NCI-H146 treated with DMSO at 0.1 percent for 48 hours (cell line): ENCODE measurements at regions not wholly inside any gene's neighbourhood (a gene's known extent, or its start where the extent isn't known, plus 50 kb on each side); places are given as distances from the start of the nearest gene placed in this dataset.

Experiments used
- DNase-seq: peaks from one replicate; lab custom pipeline; 2025; ENCODE audit not compliant: unreplicated experiment; lab: John Stamatoyannopoulos, UW

DNA sequence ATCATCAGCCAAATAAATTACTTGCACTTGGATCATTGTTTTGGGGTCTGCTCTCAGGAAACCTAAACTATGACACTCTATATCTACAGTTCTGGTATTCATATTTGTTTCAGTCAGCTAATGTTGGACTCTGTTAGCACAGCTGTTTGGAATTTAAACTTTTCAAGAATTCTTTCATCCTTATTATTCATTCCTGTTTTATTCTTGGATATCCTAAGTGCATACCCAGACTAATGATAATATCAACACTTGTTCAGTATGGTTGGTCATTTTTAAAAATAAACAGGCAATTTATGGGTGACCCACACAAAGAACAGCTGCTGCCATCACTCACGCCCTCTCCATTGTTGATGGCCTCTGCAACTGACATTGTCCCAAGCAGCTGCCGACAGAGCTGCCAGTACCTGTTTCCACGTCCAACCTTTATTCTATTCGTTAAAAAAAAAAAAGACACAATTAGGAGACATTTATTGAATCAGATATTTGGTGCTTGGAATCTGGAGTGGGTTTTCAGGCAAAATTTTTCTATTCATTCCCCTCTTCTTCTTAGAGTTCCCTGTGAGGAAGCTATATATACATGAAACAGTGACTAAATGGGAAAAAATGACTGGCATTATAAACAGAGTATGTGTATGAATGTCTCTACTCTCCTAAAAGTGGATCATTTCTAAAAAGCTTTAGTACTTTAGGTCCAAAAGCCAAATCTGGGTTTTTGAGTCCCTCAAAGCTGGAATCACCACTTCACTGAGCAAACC lies 252.1 kb upstream of the NAV3 start:
- DNase-seq: no peak

DNA sequence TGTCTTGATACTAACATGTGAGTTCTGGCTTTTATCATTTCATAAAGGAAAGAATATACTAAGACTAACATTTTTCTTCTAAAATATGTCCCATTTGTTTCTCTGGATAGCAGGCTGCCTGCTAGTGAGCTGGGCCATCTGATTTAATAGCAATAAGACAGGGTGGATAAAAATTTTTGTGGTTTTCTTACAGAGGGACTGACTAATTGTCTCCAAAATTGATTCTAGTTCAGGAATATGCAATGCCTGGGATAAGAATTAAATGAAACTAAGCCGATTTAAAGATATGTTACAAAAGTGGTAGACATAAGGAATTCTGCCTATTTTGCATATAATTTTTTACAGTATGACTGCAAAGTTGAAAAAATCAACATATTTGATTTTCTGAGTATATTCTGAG lies 252.9 kb upstream of the NAV3 start:
- no peak for DNase-seq

DNA sequence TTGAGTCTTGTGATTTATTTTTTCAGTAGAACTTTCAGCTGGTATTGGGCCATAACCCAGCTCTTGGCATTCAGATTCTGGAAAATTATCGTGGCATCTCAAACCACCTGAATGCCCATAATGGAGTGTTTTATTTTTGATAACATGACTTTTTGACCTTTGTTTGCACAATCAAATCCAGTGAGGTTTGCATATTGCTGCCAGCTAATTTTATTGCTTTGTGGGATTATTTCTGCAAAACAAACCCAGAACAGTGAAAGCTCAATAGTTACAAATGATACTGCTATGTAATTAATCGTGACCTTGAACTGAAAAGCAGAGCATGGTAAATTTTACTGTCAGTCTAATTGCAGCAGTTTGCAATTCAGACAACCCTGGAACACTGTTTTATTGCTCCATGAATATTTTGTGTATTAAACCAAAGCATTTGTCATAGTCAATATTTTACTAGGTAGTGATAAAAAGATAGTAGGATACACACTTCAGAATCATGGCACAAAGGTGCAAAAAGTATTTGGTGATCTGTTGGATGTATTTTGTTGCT lies 255.2 kb upstream of the NAV3 start:
- no peak for DNase-seq

DNA sequence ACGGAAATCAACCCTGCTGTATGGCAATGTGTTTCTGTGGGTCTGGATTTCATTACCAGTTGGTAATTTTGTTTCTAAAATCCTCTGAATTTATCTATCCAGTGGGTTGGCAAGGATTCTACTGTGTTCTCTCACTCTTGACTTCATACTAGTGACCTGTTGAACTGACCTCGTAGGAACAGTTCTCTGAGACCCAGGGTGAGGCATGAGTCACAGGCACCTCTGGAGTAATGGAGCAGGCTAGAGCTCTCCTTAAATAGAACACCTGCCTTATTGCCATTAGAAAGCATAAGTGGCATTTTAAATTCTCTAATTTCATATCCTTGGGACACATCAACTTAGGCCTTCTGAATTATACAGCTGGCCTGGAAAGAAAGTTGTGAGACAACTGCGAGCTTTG lies 258.3 kb upstream of the NAV3 start:
- no peak for DNase-seq

DNA sequence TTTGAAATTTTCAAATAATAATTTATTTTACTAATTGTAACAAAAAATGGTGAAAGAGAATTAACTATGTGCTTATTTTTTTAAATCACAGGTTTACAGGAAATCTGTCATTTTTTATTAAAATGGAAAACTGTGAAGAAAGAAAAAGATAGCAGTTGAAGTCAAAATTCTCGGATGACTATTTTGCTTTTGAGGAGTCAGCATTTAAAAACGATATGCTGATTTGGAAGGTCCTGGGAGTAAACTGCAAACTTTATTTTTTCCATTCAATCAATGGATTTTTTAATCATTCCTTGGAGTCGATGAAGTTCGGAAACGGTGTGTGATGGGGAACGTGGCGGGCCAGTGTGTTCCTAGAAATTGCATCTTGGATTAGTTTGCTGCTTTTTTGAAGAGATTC lies 258.9 kb upstream of the NAV3 start:
- DNase-seq: no peak

DNA sequence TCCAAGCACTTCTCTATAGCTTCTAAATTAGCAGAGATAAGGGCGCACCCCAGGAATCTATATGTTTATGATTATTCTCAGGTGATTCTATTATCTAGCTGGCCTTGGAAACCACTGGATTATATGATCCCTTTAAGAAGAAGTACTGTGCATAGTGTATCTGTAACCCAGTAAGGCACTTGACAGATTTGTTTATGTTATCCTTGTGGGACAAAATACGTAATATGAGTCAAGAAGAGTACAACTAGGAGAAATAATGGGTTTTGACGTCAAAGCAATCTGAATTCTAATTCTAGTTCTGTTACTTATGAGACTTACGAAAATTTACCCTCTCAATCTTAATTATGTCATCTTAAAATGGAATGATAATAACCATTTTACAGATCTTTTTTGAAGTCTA lies 259.6 kb upstream of the NAV3 start:
- no peak for DNase-seq

DNA sequence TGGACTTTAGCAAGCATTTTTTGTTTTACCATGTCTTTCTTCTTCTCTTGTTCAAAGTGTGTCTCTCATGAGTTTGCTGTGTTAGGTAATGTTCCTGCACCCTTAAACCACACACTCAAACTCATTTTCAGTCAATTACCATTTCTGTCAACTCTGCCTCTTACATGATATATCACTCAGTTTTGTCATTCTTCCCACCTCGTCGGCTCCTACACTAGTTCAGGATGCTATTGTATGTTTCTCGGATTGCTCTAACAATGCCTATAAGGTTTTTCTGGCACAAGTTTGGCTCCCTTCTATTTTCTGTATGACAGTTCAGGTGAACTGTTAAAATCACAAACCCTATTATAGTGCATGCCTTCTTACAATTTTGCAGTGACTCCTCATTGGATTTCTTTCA lies 260.8 kb upstream of the NAV3 start:
- DNase-seq: no peak

DNA sequence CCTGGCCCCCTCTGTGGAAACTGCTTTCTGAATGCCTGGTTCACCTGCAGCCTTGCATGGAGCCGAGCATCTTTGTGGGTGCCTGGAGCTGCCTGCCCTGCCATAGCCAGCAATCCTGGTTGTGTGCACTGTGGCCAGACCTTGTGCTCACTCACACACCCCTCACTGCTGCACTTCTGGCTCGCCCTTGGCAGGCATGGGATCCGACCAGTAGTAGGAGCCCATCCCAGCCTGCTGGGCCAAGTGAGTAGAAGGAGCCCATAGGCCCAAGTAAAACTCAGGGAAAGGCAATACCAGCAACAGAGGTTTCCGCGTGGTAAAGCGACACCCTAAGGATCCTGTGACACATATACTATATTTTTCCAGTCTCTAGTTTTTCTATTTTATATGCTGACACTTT lies 270.0 kb upstream of the NAV3 start:
- no peak for DNase-seq

DNA sequence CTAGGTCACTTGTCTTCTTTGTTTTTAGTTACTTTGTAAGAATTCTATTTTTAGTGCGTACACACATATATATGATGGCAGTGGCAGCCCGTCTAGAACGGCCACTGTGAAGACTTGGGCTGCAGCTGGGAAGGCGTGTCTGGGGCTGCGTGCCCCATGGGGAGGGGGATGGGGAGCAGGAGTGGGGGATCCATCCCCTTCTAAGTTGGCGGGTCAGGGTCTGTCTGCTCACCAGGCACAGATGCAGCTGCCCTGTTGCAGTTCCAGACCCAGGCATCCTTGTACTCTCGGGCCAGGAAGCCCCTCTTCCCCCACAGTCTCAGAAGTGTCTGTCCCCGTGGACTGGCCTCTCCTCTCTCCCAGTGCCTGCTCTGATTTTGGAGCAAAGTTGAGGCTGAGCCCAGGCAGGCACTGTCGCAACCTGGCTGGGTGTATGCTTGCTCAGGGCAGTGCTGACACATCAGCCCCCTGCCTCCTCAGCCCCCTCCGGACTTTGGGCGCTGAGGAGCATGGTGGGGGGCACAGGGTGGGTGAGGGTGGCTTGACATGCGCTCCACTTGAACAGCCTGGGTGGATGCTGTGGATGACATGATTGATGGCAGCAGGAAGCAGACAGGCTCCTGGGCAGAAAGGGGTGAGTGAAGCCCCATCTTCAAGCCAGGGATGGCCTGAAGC lies 271.2 kb upstream of the NAV3 start:
- no peak for DNase-seq

DNA sequence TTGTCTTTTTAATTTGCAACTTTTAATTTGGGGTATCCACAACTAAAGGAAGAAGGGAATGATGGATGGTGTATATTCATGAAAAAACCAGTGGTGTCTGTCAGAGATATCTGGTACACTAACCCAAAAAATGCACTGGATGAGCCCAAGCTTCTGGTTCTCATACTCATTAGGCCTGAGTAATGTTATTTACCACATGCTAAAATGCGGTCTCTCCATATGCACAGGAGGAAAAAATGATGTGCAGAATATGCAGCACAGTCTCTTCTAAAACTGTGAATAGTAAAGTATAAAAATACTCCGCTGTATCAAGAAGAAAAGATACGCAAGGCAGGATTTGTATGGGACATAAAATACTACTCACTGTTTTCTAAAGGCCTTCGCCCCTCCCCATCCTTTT lies 275.6 kb upstream of the NAV3 start:
- no peak for DNase-seq

DNA sequence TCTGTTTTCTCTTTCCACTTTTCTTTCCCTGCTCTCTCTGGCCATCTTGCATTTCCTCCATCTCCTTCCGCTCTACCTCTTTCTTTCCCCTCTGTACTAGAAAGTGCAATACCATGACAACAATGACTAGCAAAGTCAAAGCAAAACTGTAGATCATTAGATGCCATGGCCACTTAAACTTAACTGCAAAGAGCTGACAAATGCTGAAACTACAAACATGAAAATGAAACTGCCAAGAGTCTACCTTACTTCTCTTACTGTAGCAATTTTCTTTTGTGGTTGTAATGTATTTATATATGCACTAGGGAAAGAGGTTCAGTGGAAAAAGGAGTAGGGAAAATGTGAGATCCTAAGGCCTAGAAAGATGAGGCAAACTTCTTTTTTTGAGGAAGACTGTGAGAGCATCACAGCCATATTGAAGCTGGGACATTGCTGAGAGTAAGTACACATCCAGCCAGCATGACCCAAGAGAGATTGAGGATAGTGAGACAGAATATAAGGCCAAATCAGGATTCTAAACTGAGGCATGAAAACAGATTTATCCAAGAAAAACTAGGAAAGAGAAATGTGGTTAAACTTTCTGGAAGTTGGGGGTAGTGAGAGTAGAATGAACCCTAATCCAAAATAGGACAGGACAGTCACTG lies 276.6 kb upstream of the NAV3 start:
- DNase-seq: no peak

DNA sequence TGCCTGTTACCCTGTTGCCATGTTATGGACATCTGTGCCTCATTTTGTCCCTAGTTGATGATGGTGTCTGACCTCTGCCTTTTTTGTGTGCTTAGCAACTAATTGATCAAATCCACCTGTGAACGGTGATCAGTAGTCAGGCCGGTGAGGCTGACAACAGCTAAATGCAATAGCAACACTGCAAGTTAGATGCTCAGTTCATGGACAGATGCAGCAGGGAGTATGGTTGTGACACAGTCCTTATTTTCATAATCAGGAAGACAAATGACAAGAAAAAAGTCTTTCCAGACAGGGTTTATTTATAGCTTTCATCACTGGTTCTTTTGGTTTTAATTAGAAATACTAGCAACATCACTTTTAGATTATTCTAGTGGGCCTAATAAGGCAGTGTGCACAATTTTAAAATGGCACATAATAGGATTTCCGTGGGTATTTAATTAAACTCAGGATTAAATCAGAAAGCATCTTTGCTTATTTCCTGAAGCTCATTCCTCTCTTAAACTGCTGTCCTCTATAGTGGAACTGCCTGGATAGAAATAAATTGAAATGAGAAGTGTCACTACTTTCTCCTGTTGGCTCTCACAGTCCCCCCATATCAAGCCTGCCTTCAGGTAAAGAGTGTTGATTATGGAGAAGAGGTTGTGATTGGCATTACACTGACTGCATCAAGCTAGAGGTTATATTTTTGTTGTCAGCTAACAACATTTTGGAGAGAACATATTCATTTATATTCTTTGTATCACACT lies 281.1 kb upstream of the NAV3 start:
- no peak for DNase-seq

DNA sequence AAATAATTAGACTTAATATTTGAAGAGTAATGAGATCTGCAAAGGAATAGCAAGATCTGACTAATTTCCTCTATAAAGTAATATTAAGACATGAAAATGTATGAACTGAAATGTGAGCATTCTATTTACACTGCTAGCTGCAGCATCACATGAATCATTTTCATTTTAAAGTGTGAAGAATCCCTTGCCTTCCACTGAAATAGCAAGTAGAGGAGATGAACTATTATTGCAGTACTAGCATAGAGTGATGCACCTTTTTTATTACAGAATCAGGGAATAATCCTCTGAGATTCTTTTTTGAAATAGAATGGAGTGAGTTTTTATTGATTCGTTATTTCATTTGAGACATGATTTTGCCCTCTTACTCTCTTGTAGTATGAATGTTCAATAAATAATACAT lies 281.9 kb upstream of the NAV3 start:
- no peak for DNase-seq

DNA sequence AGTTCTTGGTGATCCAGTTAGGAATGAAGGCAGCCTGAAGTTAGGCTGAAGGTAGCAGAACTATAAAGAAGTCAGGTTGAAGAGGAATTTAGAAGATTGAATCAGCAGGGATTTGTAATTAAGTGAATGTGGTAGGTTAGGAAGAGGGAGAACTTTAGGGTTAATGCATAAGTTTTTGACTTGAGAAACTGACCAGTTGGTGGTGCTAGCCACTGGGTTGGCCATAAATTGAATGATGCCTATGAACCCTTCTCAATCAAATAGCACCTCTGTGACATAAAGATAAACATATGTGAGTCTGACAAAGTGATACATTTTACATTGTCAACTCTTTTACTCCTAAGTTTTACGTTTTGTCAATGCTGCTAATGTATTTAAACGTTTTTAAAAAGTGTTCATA lies 290.6 kb upstream of the NAV3 start:
- no peak for DNase-seq

DNA sequence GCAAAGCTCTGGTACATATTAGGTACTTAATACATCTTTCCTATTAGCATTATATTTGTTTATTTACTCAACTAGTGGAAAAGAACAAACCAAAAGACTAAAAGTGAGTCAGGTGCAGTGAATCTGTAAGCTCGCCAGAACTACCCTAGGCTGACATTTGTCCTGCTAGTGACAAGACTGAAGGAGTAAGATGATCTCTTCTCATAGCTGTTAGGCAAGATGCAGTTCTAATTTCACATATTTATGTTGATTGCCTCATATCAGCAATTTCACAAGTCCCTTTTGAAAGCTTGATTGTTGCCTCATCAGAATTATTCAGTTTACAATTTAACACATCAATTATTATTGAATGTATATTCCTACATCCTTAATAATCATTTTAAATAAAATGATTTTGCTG lies 293.0 kb upstream of the NAV3 start:
- no peak for DNase-seq

DNA sequence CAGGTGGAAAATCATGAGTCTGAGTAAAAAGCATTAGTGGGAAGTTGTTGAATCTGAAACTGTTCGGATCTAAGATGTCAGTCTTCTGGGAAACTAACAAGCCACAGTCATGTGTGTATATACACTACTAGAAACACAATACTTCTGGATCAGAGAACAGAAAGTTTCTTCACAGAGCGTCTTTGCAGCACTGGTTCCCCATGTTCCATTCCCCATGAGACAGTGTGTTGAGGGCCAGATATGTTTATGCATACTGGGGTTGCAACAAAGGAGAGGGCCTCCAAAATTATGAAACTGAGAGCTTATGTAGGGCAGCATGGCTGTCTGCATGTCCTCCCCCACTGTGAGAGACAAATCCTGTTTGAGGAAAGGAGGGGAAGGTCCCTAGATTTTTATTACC lies 295.0 kb upstream of the NAV3 start:
- DNase-seq: no peak

DNA sequence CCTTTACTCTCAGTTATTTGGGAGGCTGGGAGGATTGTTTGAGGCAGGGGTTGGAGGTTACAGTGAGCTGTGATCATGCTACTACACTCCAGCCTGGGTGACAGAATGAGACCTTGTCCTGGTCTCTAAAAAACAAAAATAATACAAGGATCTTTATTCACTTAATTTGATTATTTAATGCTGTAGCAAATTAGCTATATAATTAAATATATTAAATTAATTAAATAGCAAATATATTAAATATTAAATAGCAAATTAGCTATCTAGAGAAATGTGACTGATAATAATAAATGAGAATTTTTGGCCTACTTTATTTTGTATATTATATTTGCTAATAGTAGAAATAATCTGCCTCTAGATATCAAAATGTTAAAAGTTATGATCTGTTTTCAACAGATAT lies 298.8 kb upstream of the NAV3 start:
- DNase-seq: no peak

DNA sequence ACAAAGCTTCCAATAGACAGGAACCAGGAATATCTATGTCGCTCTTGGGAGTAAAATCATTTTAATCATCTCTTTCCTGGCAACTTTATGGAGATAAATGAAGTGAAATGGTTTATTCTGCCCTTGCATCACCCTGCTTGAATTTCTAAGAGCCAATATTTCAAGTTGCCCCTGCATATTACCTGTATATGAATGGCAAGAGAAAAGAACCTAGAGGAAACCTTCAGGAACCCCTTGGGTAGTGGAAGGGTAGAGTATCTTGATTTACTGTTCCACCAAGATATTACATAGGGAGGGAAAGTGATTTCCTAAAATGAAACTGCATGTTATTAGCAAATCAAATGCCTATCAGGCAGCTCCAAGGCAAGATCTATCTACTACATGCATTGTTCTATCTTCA lies 308.4 kb upstream of the NAV3 start:
- no peak for DNase-seq

DNA sequence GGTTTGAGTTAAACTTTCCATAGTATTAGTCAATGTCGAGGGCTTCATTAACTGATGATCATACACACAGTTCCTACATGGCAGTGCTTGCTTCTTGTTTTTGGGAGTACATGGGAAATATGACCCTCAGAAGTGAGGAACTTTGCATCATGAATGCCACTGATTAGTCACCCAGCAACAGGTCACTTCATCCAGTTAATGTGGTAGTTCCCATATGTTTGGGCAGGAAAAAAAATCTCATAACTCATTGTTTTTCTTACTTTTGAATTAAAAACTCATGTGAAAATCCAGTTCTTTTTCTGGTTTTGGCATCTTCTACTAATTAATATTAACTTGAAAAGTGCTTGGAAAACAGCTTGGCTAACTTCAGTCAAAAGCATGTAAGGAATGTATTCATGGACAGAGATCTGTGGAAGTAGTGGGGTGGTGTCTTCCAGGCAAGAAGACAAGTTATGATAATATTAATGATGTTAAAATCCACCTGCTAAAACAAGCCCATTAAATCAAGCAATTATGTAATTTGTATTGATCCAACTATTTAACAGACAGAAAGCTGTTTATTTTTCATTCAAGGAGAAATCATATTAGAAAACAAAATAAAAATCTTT lies 309.1 kb upstream of the NAV3 start:
- DNase-seq: no peak

DNA sequence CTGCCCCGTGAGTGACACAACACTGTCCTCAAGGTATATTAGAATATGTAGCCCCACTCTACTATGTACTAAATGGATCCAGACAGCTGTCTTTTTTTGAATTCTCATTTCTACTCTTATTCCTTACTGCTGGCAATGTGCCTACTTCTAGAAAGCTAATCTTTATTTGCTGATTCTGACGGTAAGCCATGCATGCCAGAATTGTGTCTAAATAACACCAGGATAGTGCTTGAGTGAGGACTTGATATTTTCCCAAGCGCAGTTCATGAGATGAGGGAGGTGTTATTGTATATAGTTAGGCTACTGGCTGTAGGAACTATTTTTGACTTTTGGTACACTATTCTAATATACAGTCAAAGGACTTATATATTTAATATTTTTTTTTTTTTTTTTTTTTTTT lies 316.2 kb upstream of the NAV3 start:
- no peak for DNase-seq

DNA sequence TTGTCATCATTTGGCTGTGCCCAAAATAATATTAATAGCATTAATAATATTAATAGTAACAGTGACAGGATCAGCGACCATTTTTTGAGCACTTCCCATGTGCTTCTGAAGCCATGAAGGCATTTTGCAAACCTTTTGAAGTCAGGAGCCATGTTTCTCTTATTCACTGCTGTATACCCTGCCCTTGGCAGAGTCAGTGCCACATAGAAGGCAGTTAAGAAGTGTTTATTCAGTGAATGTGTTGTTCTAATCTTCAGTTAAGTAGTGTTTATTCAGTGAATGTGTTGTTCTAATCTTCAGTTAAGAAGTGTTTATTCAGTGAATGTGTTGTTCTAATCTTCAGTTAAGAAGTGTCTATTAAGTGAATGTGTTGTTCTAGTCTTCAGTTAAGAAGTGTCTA lies 319.7 kb upstream of the NAV3 start:
- no peak for DNase-seq
